NCI-H446 treated with DMSO at 0.1 percent for 48 hours (cell line): ENCODE measurements at regions not wholly inside any gene's neighbourhood (a gene's known extent, or its start where the extent isn't known, plus 50 kb on each side); places are given as distances from the start of the nearest gene placed in this dataset.
A peak's percentile ranks its signal among the peaks of the same experiment; 100 is the strongest.
"Not testable (repeated sequence)": the region's sequence is repeated elsewhere in the genome, so short reads cannot be mapped to it uniquely, and the experiment has no call there.

ENCODE experiments used
- DNase-seq: peaks from one replicate; lab custom pipeline; 2025; lab: John Stamatoyannopoulos, UW

DNA sequence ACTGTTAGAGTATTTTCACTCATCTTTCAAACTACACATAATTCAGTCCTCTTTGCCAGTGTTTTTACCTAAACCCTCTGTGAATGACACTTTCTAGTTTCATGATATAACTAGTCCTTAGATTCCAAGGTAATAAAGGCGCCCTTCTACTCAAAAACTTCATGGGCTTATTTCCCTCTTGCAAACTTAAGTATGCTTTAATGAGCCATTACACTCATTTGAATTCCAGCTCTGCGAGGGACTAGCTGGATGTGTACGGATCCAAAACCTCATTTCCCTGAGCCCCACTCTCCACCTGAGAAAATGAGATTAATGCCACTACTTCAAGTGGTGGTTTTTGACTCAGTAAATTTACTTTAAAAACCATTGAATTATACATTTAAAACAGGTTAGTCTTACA, 141.1 kb downstream of the NDUFA12 start:
- no peak for DNase-seq

GRCh38 chr12:94856324-94856723, 147.2 kb downstream of the NDUFA12 start:
- no peak for DNase-seq

DNA sequence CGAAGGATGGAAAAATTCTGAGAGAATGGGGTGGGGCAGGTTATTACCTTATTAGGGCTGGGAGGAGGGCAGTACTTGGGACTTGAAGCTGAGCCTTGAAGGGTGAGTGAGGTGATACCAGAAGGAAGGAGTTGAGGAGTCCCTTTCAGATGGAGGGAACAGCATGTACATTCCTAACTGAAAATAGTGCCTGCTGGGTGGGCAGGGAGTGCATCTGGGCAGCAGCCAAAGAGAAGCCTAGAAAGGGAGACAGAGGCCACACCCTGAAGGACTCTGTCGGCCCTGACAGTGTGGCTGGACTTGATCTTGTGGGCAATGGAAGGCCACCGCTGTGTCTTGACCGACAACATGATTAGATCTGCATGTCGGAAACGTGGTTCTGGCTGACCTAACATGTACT, 147.6 kb downstream of the NDUFA12 start:
- no peak for DNase-seq

GRCh38 chr12:94851396-94852028, 152.0 kb downstream of the NDUFA12 start:
- DNase-seq = no peak

- DNase-seq = no peak
Measured at GRCh38 chr12:94849411-94849976, 154.0 kb downstream of the NDUFA12 start.

DNA sequence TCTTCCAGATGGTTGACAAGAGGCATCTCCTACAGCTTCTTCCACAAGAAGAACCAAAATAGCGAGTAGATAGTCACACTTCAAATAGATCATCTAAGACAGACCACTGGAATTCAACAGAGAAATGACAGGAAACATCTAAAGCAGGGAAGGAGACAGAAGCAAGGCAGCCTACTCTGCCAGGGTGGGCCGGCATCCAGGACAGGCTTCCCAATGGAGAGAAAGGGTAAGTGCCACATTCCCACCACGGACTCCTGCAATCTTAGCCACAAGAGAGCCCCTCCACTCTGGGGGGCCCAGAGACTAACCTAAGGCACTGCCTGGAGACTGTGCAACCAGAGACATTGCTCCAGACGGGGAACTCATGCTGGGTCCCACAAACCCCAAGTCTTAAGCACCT, 154.5 kb downstream of the NDUFA12 start:
- DNase-seq = no peak

GRCh38 chr12:94845110-94845509, 158.4 kb downstream of the NDUFA12 start:
- DNase-seq = no peak

DNA sequence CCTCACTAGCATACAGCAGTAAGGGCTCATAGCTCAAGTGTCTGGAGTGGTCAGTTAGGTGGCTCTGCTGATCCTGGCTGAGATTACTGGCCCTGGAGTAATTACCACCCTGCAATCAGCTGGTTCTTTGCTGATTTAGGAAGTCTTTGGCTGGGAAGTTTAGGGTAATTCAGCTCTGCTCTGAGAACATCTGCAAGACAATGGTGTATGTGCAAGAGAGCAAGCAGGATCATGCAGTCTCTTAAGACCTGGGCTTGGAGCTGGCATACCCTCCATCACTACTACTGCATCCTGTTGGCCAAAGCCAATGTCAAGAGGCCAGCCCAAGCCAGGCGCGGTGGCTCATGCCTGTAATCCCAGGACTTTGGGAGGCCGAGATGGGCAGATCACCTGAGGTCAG, 159.0 kb downstream of the NDUFA12 start:
- DNase-seq = no peak

DNA sequence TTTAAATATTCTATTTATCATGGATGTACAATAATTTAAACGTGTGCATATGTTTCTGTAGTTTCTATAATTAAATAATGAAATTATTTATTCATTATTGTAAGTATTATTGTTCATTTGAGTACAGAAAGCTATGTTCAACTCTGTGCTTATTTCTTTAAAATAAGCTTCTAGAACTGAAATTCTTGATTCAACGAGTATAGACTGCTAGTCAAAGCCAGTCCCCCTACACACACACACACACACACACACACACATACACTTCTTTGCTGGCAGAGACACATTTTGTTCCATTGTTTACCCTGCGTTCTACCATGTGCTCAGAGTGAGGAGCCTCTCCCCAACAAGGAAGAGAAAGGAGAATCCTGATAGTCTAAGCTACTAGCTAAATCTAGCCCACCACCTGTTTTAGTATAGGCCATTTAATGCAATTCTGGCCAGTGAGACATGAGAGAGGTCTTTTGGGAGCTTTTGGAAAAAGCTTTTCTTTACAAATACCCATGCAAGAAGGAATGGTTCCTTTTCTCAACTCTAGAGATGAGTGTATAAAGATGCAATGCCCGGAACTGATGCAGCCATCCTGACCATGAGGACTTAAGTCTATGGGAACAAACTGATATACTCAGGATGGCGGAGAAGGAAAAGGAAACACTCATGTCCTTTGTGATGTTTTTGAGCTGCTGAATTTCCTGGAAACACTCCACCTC, 161.4 kb downstream of the NDUFA12 start:
- no peak for DNase-seq

DNA sequence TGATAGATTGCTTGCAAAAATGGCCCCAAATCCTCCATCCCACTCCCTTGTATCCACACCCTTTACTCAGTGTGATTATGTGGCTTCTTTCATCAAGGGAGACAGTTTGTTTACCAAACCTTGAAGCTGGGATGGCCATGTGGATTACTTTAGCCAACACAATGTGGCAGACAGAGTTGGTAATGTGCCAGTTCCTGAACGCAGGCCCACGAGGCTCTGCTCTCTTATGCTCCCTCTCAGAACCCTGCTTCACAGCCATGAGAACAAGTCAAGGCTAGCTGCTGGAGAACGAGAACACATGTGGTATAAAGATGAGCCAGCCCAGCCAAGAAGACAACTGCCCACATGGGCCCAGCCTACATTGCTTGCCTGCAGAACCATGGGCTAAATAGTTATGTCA, 162.3 kb downstream of the NDUFA12 start:
- peak; percentile 13 for DNase-seq

DNA sequence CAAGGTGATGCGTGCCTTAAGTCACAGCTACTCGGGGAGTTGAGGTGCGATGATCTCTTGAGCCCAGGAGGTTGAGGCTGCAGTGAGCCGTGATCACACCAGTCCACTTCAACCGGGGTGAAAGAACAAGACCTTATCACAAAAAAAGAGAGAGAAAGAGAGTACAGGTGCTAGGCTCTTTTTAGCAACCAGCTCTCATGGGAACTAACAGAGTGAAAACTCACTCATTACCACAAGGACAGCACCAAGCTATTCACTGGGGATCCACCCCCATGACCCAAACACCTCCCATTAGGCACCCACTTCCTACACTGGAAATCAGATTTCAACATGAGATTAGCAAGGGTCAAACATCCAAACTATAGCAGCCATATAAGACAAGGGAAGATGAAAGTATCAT, 164.2 kb downstream of the NDUFA12 start:
- DNase-seq = no peak

DNA sequence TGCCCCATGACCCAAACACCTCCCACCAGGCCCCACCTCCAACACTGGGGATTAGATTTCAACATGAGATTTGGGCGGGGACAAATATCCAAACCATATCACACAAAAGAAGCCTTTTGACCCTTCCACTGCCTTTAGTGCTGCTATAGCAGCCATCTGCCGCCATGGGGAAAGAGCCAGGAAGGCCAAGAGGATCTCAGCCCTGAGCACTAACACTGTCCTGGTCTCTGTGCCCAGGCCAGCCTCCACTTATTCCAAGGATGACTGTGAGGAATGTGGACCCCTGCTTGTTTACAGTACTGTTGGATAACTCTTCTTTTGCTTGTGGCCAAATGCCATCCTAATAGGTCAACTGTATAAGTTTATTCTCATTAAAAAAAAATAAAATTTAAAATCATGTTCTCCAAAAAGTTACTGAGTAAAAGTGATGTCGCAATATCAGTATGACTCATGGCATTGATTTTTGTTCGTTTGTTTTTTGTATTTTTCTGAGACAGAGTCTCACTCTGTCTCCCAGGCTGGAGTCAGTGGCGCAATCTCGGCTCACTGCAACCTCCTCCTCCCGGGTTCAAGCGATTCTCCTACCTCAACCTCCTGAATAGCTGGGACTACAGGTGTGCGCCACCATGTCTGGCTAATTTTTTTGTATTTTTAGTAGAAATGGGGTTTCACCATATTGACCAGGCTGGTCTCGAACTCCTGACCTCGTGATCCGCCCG, 166.4 kb downstream of the NDUFA12 start:
- not testable (repeated sequence) for DNase-seq

- no peak for DNase-seq
Measured at GRCh38 chr12:94834036-94834625, 169.4 kb downstream of the NDUFA12 start.

DNA sequence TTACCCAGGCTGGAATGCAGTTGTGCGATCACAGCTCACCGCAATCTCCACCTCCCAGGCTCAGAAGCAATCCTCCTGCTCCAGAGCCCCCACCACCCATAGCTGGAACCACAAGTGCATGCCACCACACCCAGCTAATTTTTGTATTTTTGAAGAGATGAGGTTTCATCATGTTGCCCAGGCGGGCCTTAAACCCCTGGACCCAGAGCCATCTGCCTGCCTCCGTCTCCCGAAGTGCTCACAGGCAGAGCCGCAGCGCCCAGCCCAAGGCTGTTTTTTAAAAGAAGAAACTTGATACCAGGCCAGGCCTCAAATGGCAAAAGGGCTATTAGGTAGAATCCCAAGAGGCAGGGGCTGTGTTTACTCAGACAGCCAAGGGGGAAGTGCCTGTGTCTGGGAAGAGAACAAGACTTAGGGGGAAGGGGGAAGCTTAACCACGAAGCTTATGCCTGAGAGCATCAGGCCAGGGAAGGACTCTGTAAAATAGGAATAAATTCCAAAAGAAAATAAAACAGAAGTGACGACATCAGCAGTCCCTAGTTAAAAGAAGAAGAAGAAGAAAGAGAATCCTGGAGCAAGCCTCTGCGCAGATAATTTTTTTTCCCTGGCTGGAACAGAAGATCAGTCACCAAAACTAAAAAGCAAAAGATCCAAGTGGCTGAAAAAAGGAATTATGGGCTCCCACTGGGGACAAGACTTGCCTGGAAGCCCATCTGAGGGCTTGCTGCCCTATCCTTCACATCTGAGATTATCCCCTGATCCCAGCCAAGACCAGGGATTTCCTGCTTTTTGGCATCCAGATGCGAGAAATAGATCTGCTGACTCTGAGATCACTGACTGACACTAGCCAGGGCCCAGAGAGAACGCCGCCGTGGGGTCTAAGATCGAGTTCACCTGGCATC, 170.5 kb downstream of the NDUFA12 start:
- no peak for DNase-seq

- no peak for DNase-seq
Measured at GRCh38 chr12:94832105-94832504, 171.4 kb downstream of the NDUFA12 start.

DNA sequence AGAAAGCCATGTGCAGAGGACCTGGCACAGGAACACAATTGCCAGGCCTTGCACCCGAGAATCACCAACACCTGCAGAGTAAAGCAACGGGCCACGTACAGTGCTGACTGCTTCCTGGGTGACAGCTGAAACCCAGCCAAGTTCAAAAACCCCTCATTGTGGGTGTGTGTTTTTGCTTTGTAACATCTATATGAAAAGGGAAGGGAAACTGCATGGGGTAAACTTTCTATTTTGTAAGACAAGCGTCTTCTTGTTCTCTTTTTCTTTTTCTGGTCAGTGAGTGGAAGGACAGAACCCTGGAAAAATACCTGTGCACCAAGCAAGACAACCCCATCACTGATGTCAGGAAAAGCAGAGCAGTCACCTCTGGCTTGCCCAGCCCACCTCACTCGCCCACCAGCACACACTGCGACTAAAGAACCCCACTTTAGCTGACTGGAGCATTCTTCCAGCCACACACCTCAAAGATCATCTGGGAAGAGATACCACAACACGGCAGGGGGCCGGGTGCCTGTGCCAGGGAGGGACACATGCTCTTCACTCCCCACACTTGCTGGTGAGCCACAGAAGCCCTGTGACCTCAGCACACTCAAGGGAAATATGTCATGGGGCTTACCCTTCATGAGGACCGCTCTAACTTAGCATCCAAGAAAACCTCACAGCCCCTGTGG, 172.3 kb downstream of the NDUFA12 start:
- DNase-seq = no peak

GRCh38 chr12:94829552-94829951, 173.9 kb downstream of the NDUFA12 start:
- no peak for DNase-seq

GRCh38 chr12:94819011-94819410, 168.7 kb upstream of the TMCC3 start:
- no peak for DNase-seq

GRCh38 chr12:94817695-94818075, 167.3 kb upstream of the TMCC3 start:
- no peak for DNase-seq

GRCh38 chr12:94817201-94817600, 166.8 kb upstream of the TMCC3 start:
- DNase-seq = not testable (repeated sequence)

- DNase-seq = not testable (repeated sequence)
Measured at GRCh38 chr12:94816746-94817145, 166.4 kb upstream of the TMCC3 start.
